GM23338 (cell line): ENCODE measurements at regions not wholly inside any gene's neighbourhood (a gene's known extent, or its start where the extent isn't known, plus 50 kb on each side); places are given as distances from the start of the nearest gene placed in this dataset.

Source experiments
- CTCF ChIP-seq, 2 experiments: fragments of 200-600 bp in 1 of 2; sonication (generic) in 1 of 2; conservative IDR thresholded peaks; 2 replicates each; pipeline versions ENCODE4 v1.5.1 to v1.6.1; 2016 to 2017; ENCODE audit warnings: antibody characterized with exemption in 2 of 2, low read depth in 2 of 2, mild to moderate bottlenecking in 2 of 2, moderate library complexity in 1 of 2
- TF ChIP-seq, protein P1 (sequence below): IDR thresholded peaks from 2 replicates; pipeline ENCODE4 v1.6.1; 2016; ENCODE audit warnings: antibody characterized with exemption

GRCh38 chr13:60936281-60936680, 479.4 kb downstream of the PCDH20 start:
- TF ChIP-seq CTCF (conservative IDR thresholded peaks at IDR 0.05; ENCODE audit: low read depth in 2 of 2) = no peak
- TF ChIP-seq, protein P1, sequence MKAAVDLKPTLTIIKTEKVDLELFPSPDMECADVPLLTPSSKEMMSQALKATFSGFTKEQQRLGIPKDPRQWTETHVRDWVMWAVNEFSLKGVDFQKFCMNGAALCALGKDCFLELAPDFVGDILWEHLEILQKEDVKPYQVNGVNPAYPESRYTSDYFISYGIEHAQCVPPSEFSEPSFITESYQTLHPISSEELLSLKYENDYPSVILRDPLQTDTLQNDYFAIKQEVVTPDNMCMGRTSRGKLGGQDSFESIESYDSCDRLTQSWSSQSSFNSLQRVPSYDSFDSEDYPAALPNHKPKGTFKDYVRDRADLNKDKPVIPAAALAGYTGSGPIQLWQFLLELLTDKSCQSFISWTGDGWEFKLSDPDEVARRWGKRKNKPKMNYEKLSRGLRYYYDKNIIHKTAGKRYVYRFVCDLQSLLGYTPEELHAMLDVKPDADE = no peak
